Calu3 (cell line): ENCODE measurements at regions not wholly inside any gene's neighbourhood (a gene's known extent, or its start where the extent isn't known, plus 50 kb on each side); places are given as distances from the start of the nearest gene placed in this dataset.

Source experiments
- BruUV-seq: library from RNA; stranded (reverse); fragments of 400-500 nt; replicated peaks from 2 replicates; lab custom pipeline; 2021; lab: Mats Ljungman, UMichigan
- CTCF ChIA-PET: fragments of 300-600 bp; sonication (Branson Sonifier 250); formaldehyde crosslinking; loops from one replicate; lab custom pipeline; 2022; ENCODE audit warnings: antibody characterized with exemption; lab: Charles Lee
- DNase-seq: peaks from one replicate; pipeline ENCODE4 v3.0.0; 2022
- H3K27ac Mint-ChIP-seq: one replicate; pipeline ENCODE4 v1.8.0; 2022; ENCODE audit warnings: mixed read lengths; ENCODE audit not compliant: unreplicated experiment
- H3K27me3 Mint-ChIP-seq: one replicate; pipeline ENCODE4 v1.8.0; 2022; ENCODE audit warnings: mixed read lengths; ENCODE audit not compliant: unreplicated experiment
- H3K36me3 Mint-ChIP-seq: one replicate; pipeline ENCODE4 v1.8.0; 2022; ENCODE audit warnings: mild to moderate bottlenecking, moderate library complexity, mixed read lengths; ENCODE audit not compliant: insufficient read depth, unreplicated experiment
- H3K4me1 Mint-ChIP-seq: one replicate; pipeline ENCODE4 v1.8.0; 2022; ENCODE audit warnings: mild to moderate bottlenecking, low read depth, mixed read lengths; ENCODE audit not compliant: unreplicated experiment
- H3K4me3 Mint-ChIP-seq: one replicate; pipeline ENCODE4 v1.8.0; 2022; ENCODE audit warnings: mild to moderate bottlenecking, low read depth, moderate library complexity, mixed read lengths; ENCODE audit not compliant: unreplicated experiment
- H3K9me3 Mint-ChIP-seq: one replicate; pipeline ENCODE4 v1.8.0; 2022; ENCODE audit warnings: low read depth, mixed read lengths; ENCODE audit not compliant: unreplicated experiment
- CTCF ChIP-seq: fragments of 200-600 bp; IDR thresholded peaks from one replicate; pipeline ENCODE4 v1.8.0; 2022; ENCODE audit warnings: antibody characterized with exemption; ENCODE audit not compliant: unreplicated experiment
- intact Hi-C: fragments of 100-400 bp; cut with micrococcal nuclease; formaldehyde crosslinking; loops from one replicate; pipeline ENCODE4 v1.10.0; 2022; ENCODE audit not compliant: unreplicated experiment

GRCh38 chr13:34808649-34809048 is 133.4 kb upstream of the NBEA start:
- no peak for DNase-seq
- CTCF ChIA-PET = no interaction called here
- Mint-ChIP-seq H3K27me3 (no peaks in the 10 kb centered on the region), H3K27ac (no peak overlapping the region), H3K4me1 (no peaks in the 10 kb centered on the region), H3K9me3 (peaks cover 4% of the 10 kb centered on the region), H3K36me3 (no peaks in the 10 kb centered on the region), H3K4me3 (no peak overlapping the region)
- BruUV-seq = no TSS peak
- no peak for TF ChIP-seq CTCF
- intact Hi-C loops = no loop called here

DNA sequence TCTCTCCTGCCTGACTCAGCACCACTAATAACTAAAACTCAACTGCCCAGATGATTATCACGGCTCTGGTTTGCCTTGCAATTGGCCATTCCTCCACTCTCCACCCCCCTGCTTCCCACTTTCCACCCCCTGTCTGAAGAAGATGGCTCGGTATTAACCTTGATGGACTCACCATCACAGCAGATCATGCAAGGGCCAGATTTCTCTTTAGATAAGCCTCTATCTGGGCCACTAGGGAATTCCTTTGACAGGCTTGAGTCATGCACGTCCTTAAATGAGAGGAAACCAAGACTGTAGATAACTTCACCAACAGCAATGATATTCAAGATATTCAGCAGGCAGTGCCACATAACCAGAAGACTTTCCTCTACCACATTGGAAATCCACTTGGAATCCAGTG is 131.1 kb upstream of the NBEA start:
- peaks cover 4% of the 10 kb centered on the region for H3K9me3 Mint-ChIP-seq
- CTCF ChIA-PET = no interaction called here
- DNase-seq = no peak
- no peak for TF ChIP-seq CTCF
- no TSS peak for BruUV-seq
- no peaks in the 10 kb centered on the region for H3K36me3 Mint-ChIP-seq
- no peak overlapping the region for H3K27ac Mint-ChIP-seq
- H3K27me3 Mint-ChIP-seq = no peaks in the 10 kb centered on the region
- H3K4me3 Mint-ChIP-seq = no peak overlapping the region
- intact Hi-C loops = no loop called here
- H3K4me1 Mint-ChIP-seq = no peaks in the 10 kb centered on the region

- no peaks in the 10 kb centered on the region for H3K27me3 Mint-ChIP-seq
- no peaks in the 10 kb centered on the region for H3K36me3 Mint-ChIP-seq
- no peaks in the 10 kb centered on the region for H3K4me1 Mint-ChIP-seq
- peaks cover 4% of the 10 kb centered on the region for H3K9me3 Mint-ChIP-seq
- CTCF ChIA-PET = no interaction called here
- H3K4me3 Mint-ChIP-seq = no peak overlapping the region
- intact Hi-C loops = no loop called here
- TF ChIP-seq CTCF = no peak
- no TSS peak for BruUV-seq
- no peak overlapping the region for H3K27ac Mint-ChIP-seq
- no peak for DNase-seq
Measured at GRCh38 chr13:34815526-34815925, 126.5 kb upstream of the NBEA start.

DNA sequence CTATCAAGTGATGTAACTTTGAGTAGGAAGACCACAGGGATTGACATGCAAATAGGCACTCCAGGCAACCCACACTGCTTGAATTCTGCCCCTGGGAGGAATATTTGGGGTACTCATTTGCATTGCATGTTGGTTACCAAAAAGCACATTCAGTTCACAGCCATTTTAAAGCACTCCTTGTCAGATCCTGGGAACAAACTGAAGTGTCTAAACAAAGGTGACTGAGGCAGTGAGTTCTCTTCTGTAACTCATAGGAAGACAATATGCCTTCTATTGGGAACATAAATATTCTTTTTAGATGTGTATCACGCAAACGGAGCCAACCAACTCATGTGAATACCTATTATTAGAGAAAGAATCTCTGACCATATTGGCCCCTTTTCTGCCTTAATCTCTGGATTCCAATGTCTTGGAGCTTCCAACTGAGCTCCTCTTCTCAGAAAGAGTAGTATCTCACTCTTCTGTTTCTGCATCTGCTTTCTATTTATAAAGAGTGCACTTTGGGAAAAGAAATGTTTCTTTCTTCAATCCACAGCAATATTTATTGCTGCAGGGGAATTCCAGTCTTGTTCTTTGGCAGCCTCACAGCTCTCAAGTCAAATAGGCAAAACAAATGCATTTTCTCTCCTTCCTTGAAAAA is 125.7 kb upstream of the NBEA start:
- Mint-ChIP-seq H3K4me3 (no peak overlapping the region), H3K27ac (no peak overlapping the region), H3K4me1 (no peaks in the 10 kb centered on the region), H3K36me3 (no peaks in the 10 kb centered on the region), H3K9me3 (no peaks in the 10 kb centered on the region), H3K27me3 (no peaks in the 10 kb centered on the region)
- no peak for TF ChIP-seq CTCF
- CTCF ChIA-PET = no interaction called here
- intact Hi-C loops = no loop called here
- no TSS peak for BruUV-seq
- no peak for DNase-seq
